Pancreas (tissue), 10 donors: ENCODE measurements at regions not wholly inside any gene's neighbourhood (a gene's known extent, or its start where the extent isn't known, plus 50 kb on each side); places are given as distances from the start of the nearest gene placed in this dataset.

ENCODE experiments used
- ATAC-seq, 4 donors: fragments of 200-7000 bp; cut with Tn5 transposase; one replicate each; pipeline versions ENCODE4 v1.8.0 to v1.9.1; 2020; ENCODE audit warnings: mild to moderate bottlenecking in 4 of 4, moderate library complexity in 4 of 4
- DNase-seq, 6 donors: peaks; one replicate each; pipeline ENCODE4 v3.0.0-alpha.2; 2020
- FAIRE-seq: peaks from 2 replicates; lab custom pipeline; 2012; peaks lifted over from hg19 to GRCh38; lab: Jason Lieb, UNC
- H3K27ac ChIP-seq, 4 donors: fragments of 200-600 bp; sonication (generic); 1 replicate in 3 of 4; 2 replicates in 1 of 4; pipeline versions ENCODE4 v1.5.0 to v1.8.0; 2020
- H3K27me3 ChIP-seq, 4 donors: fragments of 200-600 bp; one replicate each; pipeline ENCODE4 v1.8.0; 2021
- H3K36me3 ChIP-seq, 3 donors: fragments of 200-600 bp; sonication (generic) in 1 of 3; one replicate each; pipeline versions ENCODE4 v1.5.0 to v1.8.0; 2020 to 2021
- H3K4me1 ChIP-seq, 3 donors: fragments of 200-600 bp; one replicate each; pipeline ENCODE4 v1.8.0; 2021
- H3K4me3 ChIP-seq, 4 donors: fragments of 200-600 bp; sonication (generic) in 2 of 4; one replicate each; pipeline versions ENCODE4 v1.5.0 to v1.8.0; 2020 to 2021
- H3K9me3 ChIP-seq, 4 donors: fragments of 200-600 bp; one replicate each; pipeline ENCODE4 v1.8.0; 2021
- CTCF ChIP-seq, 4 donors: fragments of 200-600 bp; sonication (generic) in 3 of 4; IDR thresholded peaks; one replicate each; pipeline versions ENCODE4 v1.5.0 to v1.8.0; 2021; ENCODE audit warnings: antibody characterized with exemption in 4 of 4
- WGBS, 2 donors: extraction: QIAGEN DNeasy Blood & Tissue Kit; methylation state at CpG; one replicate each; pipeline ENCODE4 v1.1.7; 2013; 5-methylcytosine and 5-hydroxymethylcytosine counted together
- intact Hi-C, 3 donors: fragments of 100-400 bp; cut with DNase I; formaldehyde crosslinking; loops; one replicate each; pipeline versions ENCODE4 v1.11.1 to v1.14.2; 2022
- donor health status: healthy with polysubstance abuse.
- donor health status: DM: no; HTN: no; CAD: no; lungs with moderate emphysema.
- donor health status: DM: no; HTN: no; CAD: no.
- donor health status: control.
- donor health status: control.
- donor health status: Bipolar disorder and iron deficiency.
- donor health status: DM: yes; HTN: yes; CAD: no.
- donor health status: DM: no; HTN: no; CAD: no.
- donor health status: DM: no; HTN: no; CAD: no.
- donor health status: DM: yes; HTN: yes; CAD: no.

DNA sequence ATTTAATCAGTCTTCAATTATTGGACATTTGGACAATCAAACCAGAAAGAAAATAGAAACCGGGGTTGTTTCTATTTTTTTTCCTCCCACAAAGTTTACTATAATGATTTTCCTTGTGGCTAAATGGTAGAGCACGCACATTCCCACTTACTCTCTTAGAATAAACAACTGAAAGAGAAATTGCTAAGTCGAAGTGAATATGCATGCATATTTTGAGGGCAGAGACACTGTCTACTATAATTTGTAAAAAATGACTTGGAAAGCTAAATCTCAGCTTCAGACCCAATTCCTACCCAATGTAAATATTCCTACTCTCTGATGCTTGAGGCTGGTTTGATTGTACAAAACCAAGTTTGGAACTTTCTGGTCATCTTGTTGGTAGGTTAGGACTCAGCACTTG is 66.7 kb upstream of the PAX6 start:
- no peaks in the 10 kb centered on the region for H3K9me3 ChIP-seq
- intact Hi-C loops, result no loop called here
- no peaks in the 10 kb centered on the region for H3K4me1 ChIP-seq
- no peak overlapping the region for H3K4me3 ChIP-seq
- ATAC-seq (no peak), DNase-seq (no peak), FAIRE-seq (no peak)
- H3K36me3 ChIP-seq, result no peaks in the 10 kb centered on the region
- peaks cover 0 to 3% (median 0%) of the 10 kb centered on the region in 4 donors for H3K27me3 ChIP-seq
- 57 to 64% methylated on average over 3 of the region's 3 CpGs for WGBS, 2 donors
- no peak for TF ChIP-seq CTCF (IDR thresholded peaks at IDR 0.05)
- no peak overlapping the region for H3K27ac ChIP-seq

- DNase-seq (no peak), ATAC-seq (no peak), FAIRE-seq (no peak)
- no peak for TF ChIP-seq CTCF (IDR thresholded peaks at IDR 0.05)
- no peaks in the 10 kb centered on the region for H3K4me1 ChIP-seq
- no peaks in the 10 kb centered on the region for H3K36me3 ChIP-seq
- H3K9me3 ChIP-seq, result no peaks in the 10 kb centered on the region
- intact Hi-C loops, result no loop called here
- WGBS, 2 donors, result 42 to 43% methylated on average over 4 of the region's 4 CpGs
- no peak overlapping the region for H3K4me3 ChIP-seq
- H3K27ac ChIP-seq, result no peak overlapping the region
- H3K27me3 ChIP-seq, result peaks cover 0 to 3% (median 0%) of the 10 kb centered on the region in 4 donors
Observed at GRCh38 chr11:31877083-31877482, 66.0 kb upstream of the PAX6 start.

GRCh38 chr11:31875866-31876560 is 64.9 kb upstream of the PAX6 start:
- no peak for ATAC-seq
- intact Hi-C loops, result no loop called here
- Histone ChIP-seq H3K27ac (no peak overlapping the region), H3K4me3 (no peak overlapping the region), H3K27me3 (peaks cover 0 to 3% (median 0%) of the 10 kb centered on the region in 4 donors), H3K4me1 (no peaks in the 10 kb centered on the region), H3K36me3 (no peaks in the 10 kb centered on the region), H3K9me3 (no peaks in the 10 kb centered on the region)
- WGBS, 2 donors, result 41 to 44% methylated on average over 13 of the region's 13 CpGs
- TF ChIP-seq CTCF (IDR thresholded peaks at IDR 0.05), result no peak
- no peak for FAIRE-seq
- DNase-seq, result no peak

GRCh38 chr11:31874631-31875191 is 63.6 kb upstream of the PAX6 start:
- Histone ChIP-seq H3K4me3 (no peak overlapping the region), H3K36me3 (no peaks in the 10 kb centered on the region), H3K27ac (no peak overlapping the region), H3K9me3 (no peaks in the 10 kb centered on the region), H3K4me1 (no peaks in the 10 kb centered on the region), H3K27me3 (peaks cover 0 to 3% (median 0%) of the 10 kb centered on the region in 4 donors)
- no peak for DNase-seq
- no peak for TF ChIP-seq CTCF (IDR thresholded peaks at IDR 0.05)
- WGBS, 2 donors, result 23 to 25% methylated on average over 6 of the region's 6 CpGs
- intact Hi-C loops, result loop anchor here in 1 of 3 donors (5.0 kb wide), 1 partner anchor 387 kb away; no protein-coding TSS in a partner anchor
- no peak for ATAC-seq
- FAIRE-seq, result no peak

DNA sequence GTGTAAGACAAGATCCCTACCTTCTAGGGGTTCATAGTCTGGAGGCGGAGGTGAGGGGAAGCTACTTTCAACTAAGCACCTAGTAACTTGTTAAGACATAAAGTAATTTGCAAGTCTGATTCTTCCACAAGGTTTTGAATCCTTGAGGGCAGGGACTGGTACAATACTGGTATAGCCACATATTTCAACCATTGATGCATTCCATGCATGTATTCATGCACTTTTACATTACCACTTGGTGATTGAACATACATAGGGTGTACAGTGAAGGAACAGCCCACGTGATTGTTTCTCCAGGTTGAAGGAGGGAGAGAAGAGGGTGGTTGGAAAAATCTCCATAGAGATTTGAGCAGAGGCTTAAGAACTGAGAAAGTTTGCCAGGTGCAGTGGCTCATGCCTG is 62.0 kb upstream of the PAX6 start:
- Histone ChIP-seq H3K4me1 (no peaks in the 10 kb centered on the region), H3K27ac (no peak overlapping the region), H3K4me3 (no peak overlapping the region), H3K36me3 (no peaks in the 10 kb centered on the region), H3K9me3 (no peaks in the 10 kb centered on the region), H3K27me3 (no peaks in the 10 kb centered on the region)
- no peak for DNase-seq
- no peak for ATAC-seq
- FAIRE-seq, result no peak
- no peak for TF ChIP-seq CTCF (IDR thresholded peaks at IDR 0.05)
- WGBS, 2 donors, result 42 to 55% methylated on average over 2 of the region's 2 CpGs
- intact Hi-C loops, result loop anchor here in 1 of 3 donors (5.0 kb wide), 1 partner anchor 386 kb away; no protein-coding TSS in a partner anchor
